ENCODE measurements at regions not wholly inside any gene's neighbourhood (a gene's known extent, or its start where the extent isn't known, plus 50 kb on each side); places are given as distances from the start of the nearest gene placed in this dataset.

GRCh38 chr1:110816945-110817344 lies 56.0 kb upstream of the CD53 start:
- Mint-ChIP-seq H3K9me3 (ENCODE audit: unreplicated experiment) (no peaks in the 10 kb centered on the region), H3K4me3 (ENCODE audit: unreplicated experiment) (no peak overlapping the region), H3K27me3 (ENCODE audit: insufficient read depth, unreplicated experiment) (peaks cover 58% of the 10 kb centered on the region), H3K4me1 (ENCODE audit: insufficient read depth, unreplicated experiment) (no peaks in the 10 kb centered on the region), H3K27ac (ENCODE audit: low read depth, unreplicated experiment) (no peak overlapping the region), H3K36me3 (ENCODE audit: insufficient read depth, unreplicated experiment) (no peaks in the 10 kb centered on the region)
- ChIA-PET POLR2A (interaction anchor here (1.0 kb wide), 1 partner anchor 30 kb away, joined by 3 read pairs; no protein-coding TSS in a partner anchor), CTCF (interaction anchor here (0.6 kb wide), 1 partner anchor 51 kb away, joined by 5 read pairs; no protein-coding TSS in a partner anchor)
- BruUV-seq (replicated peaks): no TSS peak
- intact Hi-C loops (cut with micrococcal nuclease): no loop called here
- no peak for DNase-seq (ENCODE audit: unreplicated experiment)
- TF ChIP-seq CTCF (IDR thresholded peaks at IDR 0.05; ENCODE audit: unreplicated experiment): no peak

GRCh38 chr1:110811529-110811928 lies 61.4 kb upstream of the CD53 start:
- no peak overlapping the region for H3K27ac Mint-ChIP-seq (ENCODE audit: low read depth, unreplicated experiment)
- CTCF ChIA-PET: interaction anchor here (0.7 to 1.6 kb wide), 3 partner anchors 18 to 703 kb away, joined by 3 to 4 read pairs (median 3); no protein-coding TSS in a partner anchor
- H3K27me3 Mint-ChIP-seq (ENCODE audit: insufficient read depth, unreplicated experiment): peaks cover 39% of the 10 kb centered on the region
- POLR2A ChIA-PET: no interaction called here
- H3K9me3 Mint-ChIP-seq (ENCODE audit: unreplicated experiment): peaks cover 7% of the 10 kb centered on the region
- no peaks in the 10 kb centered on the region for H3K36me3 Mint-ChIP-seq (ENCODE audit: insufficient read depth, unreplicated experiment)
- BruUV-seq (replicated peaks): no TSS peak
- intact Hi-C loops (cut with micrococcal nuclease): no loop called here
- TF ChIP-seq CTCF (IDR thresholded peaks at IDR 0.05; ENCODE audit: unreplicated experiment): no peak
- no peak overlapping the region for H3K4me3 Mint-ChIP-seq (ENCODE audit: unreplicated experiment)
- DNase-seq (ENCODE audit: unreplicated experiment): no peak
- no peaks in the 10 kb centered on the region for H3K4me1 Mint-ChIP-seq (ENCODE audit: insufficient read depth, unreplicated experiment)

GRCh38 chr1:110800079-110800478 lies 72.9 kb upstream of the CD53 start:
- POLR2A ChIA-PET: interaction anchor here (0.5 kb wide), 1 partner anchor 519 kb away, joined by 3 read pairs; no protein-coding TSS in a partner anchor
- CTCF ChIA-PET: interaction anchor here (0.6 to 1.4 kb wide), 10 partner anchors 11 to 276 kb away, joined by 3 to 6 read pairs (median 3); no protein-coding TSS in a partner anchor
- DNase-seq (ENCODE audit: unreplicated experiment): no peak
- Mint-ChIP-seq H3K27me3 (ENCODE audit: insufficient read depth, unreplicated experiment) (peaks cover 32% of the 10 kb centered on the region), H3K27ac (ENCODE audit: low read depth, unreplicated experiment) (no peak overlapping the region), H3K36me3 (ENCODE audit: insufficient read depth, unreplicated experiment) (no peaks in the 10 kb centered on the region), H3K9me3 (ENCODE audit: unreplicated experiment) (no peaks in the 10 kb centered on the region), H3K4me3 (ENCODE audit: unreplicated experiment) (no peak overlapping the region), H3K4me1 (ENCODE audit: insufficient read depth, unreplicated experiment) (no peaks in the 10 kb centered on the region)
- no TSS peak for BruUV-seq (replicated peaks)
- no peak for TF ChIP-seq CTCF (IDR thresholded peaks at IDR 0.05; ENCODE audit: unreplicated experiment)
- intact Hi-C loops (cut with micrococcal nuclease): no loop called here

GRCh38 chr1:110798691-110799256 lies 74.2 kb upstream of the CD53 start:
- peaks cover 32% of the 10 kb centered on the region for H3K27me3 Mint-ChIP-seq (ENCODE audit: insufficient read depth, unreplicated experiment)
- no peak for DNase-seq (ENCODE audit: unreplicated experiment)
- ChIA-PET CTCF (interaction anchor here (0.6 kb wide), 1 partner anchor 274 kb away, joined by 3 read pairs; no protein-coding TSS in a partner anchor), POLR2A (no interaction called here)
- H3K36me3 Mint-ChIP-seq (ENCODE audit: insufficient read depth, unreplicated experiment): no peaks in the 10 kb centered on the region
- H3K4me3 Mint-ChIP-seq (ENCODE audit: unreplicated experiment): no peak overlapping the region
- intact Hi-C loops (cut with micrococcal nuclease): no loop called here
- TF ChIP-seq CTCF (IDR thresholded peaks at IDR 0.05; ENCODE audit: unreplicated experiment): no peak
- no TSS peak for BruUV-seq (replicated peaks)
- H3K27ac Mint-ChIP-seq (ENCODE audit: low read depth, unreplicated experiment): no peak overlapping the region
- no peaks in the 10 kb centered on the region for H3K4me1 Mint-ChIP-seq (ENCODE audit: insufficient read depth, unreplicated experiment)
- no peaks in the 10 kb centered on the region for H3K9me3 Mint-ChIP-seq (ENCODE audit: unreplicated experiment)

Measured in MCF 10A (cell line).